Immature natural killer cell (primary cell): ENCODE measurements at regions not wholly inside any gene's neighbourhood (a gene's known extent, or its start where the extent isn't known, plus 50 kb on each side); places are given as distances from the start of the nearest gene placed in this dataset.

Source experiments
- DNase-seq, 3 donors: peaks; one replicate each; pipeline ENCODE4 v3.0.0; 2022; ENCODE audit warnings: mixed read lengths in 1 of 3
- H3K27ac Mint-ChIP-seq, 6 donors: one replicate each; pipeline ENCODE4 v1.8.0; 2020; ENCODE audit warnings: mixed read lengths in 6 of 6, mild to moderate bottlenecking in 5 of 6, inconsistent platforms in 4 of 6, moderate library complexity in 3 of 6
- H3K27me3 Mint-ChIP-seq, 3 donors: one replicate each; pipeline ENCODE4 v1.8.0; 2020 to 2021; ENCODE audit warnings: low read depth in 3 of 3, mild to moderate bottlenecking in 3 of 3, mixed read lengths in 3 of 3, moderate library complexity in 3 of 3, inconsistent platforms in 1 of 3
- H3K36me3 Mint-ChIP-seq, 3 donors: one replicate each; pipeline ENCODE4 v1.8.0; 2020; ENCODE audit warnings: mixed read lengths in 3 of 3, inconsistent platforms in 2 of 3, mild to moderate bottlenecking in 2 of 3
- H3K4me1 Mint-ChIP-seq, 2 donors: one replicate each; pipeline ENCODE4 v1.8.0; 2020; ENCODE audit warnings: inconsistent platforms in 2 of 2, mild to moderate bottlenecking in 2 of 2, mixed read lengths in 2 of 2, moderate library complexity in 1 of 2
- H3K4me3 Mint-ChIP-seq, 5 donors: one replicate each; pipeline ENCODE4 v1.8.0; 2020; ENCODE audit warnings: mild to moderate bottlenecking in 5 of 5, mixed read lengths in 5 of 5, inconsistent platforms in 3 of 5, moderate library complexity in 3 of 5
- H3K9me3 Mint-ChIP-seq, 6 donors: one replicate each; pipeline ENCODE4 v1.8.0; 2020; ENCODE audit warnings: mild to moderate bottlenecking in 6 of 6, mixed read lengths in 6 of 6, inconsistent platforms in 4 of 6, moderate library complexity in 3 of 6

GRCh38 chr17:5832886-5833285 lies 237.3 kb upstream of the WSCD1 start:
- Mint-ChIP-seq H3K4me1 (no peaks in the 10 kb centered on the region), H3K36me3 (no peaks in the 10 kb centered on the region), H3K27me3 (peaks cover 7 to 12% (median 10%) of the 10 kb centered on the region in 3 donors), H3K9me3 (no peaks in the 10 kb centered on the region), H3K27ac (no peak overlapping the region), H3K4me3 (no peak overlapping the region)
- no peak for DNase-seq

DNA sequence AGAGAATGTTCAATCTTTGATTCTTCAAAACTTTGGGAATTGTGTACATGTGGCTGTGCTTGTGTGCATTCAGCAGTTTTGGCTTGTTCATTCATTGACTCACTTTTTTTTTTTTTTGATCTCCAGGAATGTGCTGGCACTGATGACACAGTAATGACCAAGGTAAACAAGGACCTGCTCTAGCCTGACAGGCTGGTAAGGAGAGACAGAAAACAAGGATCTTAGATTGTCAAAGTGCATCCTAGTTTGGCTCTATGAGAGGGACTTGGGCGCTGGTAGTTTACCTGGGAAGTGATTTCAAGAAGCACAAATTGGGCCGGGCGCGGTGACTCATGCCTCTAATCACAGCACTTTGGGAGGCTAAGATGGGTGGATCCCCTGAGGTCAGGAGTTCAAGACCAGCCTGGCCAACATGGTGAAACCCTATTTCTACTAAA lies 233.1 kb upstream of the WSCD1 start:
- H3K27me3 Mint-ChIP-seq = peaks cover 4 to 9% (median 7%) of the 10 kb centered on the region in 3 donors
- no peaks in the 10 kb centered on the region for H3K4me1 Mint-ChIP-seq
- H3K4me3 Mint-ChIP-seq = no peak overlapping the region
- H3K36me3 Mint-ChIP-seq = no peaks in the 10 kb centered on the region
- H3K9me3 Mint-ChIP-seq = no peaks in the 10 kb centered on the region
- no peak overlapping the region for H3K27ac Mint-ChIP-seq
- DNase-seq = no peak

- H3K9me3 Mint-ChIP-seq = no peaks in the 10 kb centered on the region
- DNase-seq = no peak
- H3K27me3 Mint-ChIP-seq = peaks cover 4 to 13% (median 12%) of the 10 kb centered on the region in 3 donors
- no peaks in the 10 kb centered on the region for H3K4me1 Mint-ChIP-seq
- no peak overlapping the region for H3K27ac Mint-ChIP-seq
- no peak overlapping the region for H3K4me3 Mint-ChIP-seq
- H3K36me3 Mint-ChIP-seq = no peaks in the 10 kb centered on the region
Measured at GRCh38 chr17:5838661-5839300, 231.4 kb upstream of the WSCD1 start.

DNA sequence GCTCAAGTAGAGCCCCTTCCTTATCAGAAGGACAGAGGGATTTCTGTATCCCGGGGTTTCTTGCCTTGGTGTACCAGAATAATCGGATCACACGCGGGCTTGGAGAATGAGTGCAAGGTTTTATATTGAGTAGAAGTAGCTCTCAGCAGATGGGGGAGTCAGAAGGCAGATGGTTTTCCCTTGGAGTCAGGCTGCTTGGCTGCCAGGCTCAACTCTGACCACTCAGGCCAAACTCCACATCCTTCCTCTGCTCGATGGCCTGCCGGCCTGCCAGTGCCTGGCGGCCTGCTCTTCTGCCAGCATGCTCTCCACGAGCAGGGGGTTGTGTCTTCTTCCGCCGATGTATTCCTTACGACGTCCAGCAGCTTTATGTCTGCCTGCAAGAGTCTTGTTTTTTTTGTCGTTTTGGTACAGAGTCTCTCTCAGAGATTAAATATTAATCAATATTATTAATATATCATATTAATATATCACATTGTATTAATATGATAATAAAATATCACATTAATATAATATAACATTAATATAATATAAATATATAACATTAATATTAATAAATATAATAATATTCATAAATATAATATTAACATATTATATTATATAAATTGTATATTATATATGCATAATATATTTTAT lies 229.2 kb upstream of the WSCD1 start:
- H3K4me1 Mint-ChIP-seq = no peaks in the 10 kb centered on the region
- H3K4me3 Mint-ChIP-seq = no peak overlapping the region
- no peaks in the 10 kb centered on the region for H3K36me3 Mint-ChIP-seq
- H3K27ac Mint-ChIP-seq = no peak overlapping the region
- no peak for DNase-seq
- no peaks in the 10 kb centered on the region for H3K9me3 Mint-ChIP-seq
- peaks cover 7 to 13% (median 10%) of the 10 kb centered on the region in 3 donors for H3K27me3 Mint-ChIP-seq

GRCh38 chr17:5841862-5842261 lies 228.3 kb upstream of the WSCD1 start:
- Mint-ChIP-seq H3K4me3 (no peak overlapping the region), H3K27me3 (peaks cover 7 to 11% (median 10%) of the 10 kb centered on the region in 3 donors), H3K4me1 (no peaks in the 10 kb centered on the region), H3K27ac (no peak overlapping the region), H3K36me3 (no peaks in the 10 kb centered on the region), H3K9me3 (no peaks in the 10 kb centered on the region)
- DNase-seq = no peak

DNA sequence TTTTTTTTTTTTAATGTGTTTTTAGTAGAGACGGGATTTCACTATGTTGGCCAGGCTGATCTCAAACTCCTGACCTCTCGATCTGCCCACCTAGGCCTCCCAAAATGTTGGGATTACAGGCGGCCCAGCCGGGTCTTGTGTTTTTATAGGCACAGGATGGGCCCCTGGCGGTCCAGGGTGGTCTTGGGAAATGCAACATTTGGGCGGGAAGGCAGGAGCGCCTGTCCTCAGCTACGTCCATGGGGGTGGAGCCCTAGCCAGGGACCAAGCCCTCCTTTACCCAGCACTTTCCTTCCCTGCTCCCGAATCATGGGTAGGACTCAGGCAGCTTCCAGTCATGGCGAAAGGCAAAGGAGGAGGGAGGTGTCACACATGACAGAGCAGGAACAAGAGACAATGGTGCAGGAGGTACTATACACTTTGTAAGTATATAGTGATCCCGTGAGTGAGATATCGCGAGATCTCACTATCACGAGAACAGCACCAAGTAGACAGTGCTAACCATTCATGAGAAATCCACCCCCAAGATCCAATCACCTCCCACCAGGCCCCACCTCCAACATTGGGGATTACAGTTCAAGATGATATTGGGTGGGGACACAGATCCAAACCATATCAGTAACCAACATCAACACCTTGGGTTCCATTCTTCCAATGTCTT lies 226.7 kb upstream of the WSCD1 start:
- no peak for DNase-seq
- Mint-ChIP-seq H3K4me1 (no peaks in the 10 kb centered on the region), H3K27ac (no peak overlapping the region), H3K4me3 (no peak overlapping the region), H3K27me3 (peaks cover 6 to 10% (median 6%) of the 10 kb centered on the region in 3 donors), H3K9me3 (peaks cover 0 to 1% (median 0%) of the 10 kb centered on the region in 6 donors), H3K36me3 (no peaks in the 10 kb centered on the region)

DNA sequence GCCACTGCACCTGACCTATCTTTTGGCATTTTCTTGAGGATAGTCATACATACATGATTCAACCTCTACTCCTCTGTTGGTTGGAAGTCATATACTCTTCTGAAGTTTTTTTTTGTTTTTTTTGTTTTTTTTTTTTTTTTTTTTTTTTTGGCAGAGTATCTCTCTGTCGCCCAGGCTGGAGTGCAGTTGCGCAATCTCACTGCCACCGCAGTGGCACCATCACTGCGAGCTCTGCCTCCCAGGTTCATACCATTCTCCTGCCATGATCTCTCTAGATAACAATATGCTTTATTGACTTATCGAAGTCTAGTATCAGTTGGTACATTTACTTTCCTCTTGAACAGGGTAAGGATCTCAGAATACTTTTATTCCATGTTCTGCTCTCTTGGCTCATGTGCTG lies 224.2 kb upstream of the WSCD1 start:
- H3K4me3 Mint-ChIP-seq = no peak overlapping the region
- peaks cover 4 to 10% (median 6%) of the 10 kb centered on the region in 3 donors for H3K27me3 Mint-ChIP-seq
- no peaks in the 10 kb centered on the region for H3K4me1 Mint-ChIP-seq
- H3K36me3 Mint-ChIP-seq = no peaks in the 10 kb centered on the region
- H3K9me3 Mint-ChIP-seq = peaks cover 0 to 1% (median 0%) of the 10 kb centered on the region in 6 donors
- DNase-seq = no peak
- no peak overlapping the region for H3K27ac Mint-ChIP-seq

DNA sequence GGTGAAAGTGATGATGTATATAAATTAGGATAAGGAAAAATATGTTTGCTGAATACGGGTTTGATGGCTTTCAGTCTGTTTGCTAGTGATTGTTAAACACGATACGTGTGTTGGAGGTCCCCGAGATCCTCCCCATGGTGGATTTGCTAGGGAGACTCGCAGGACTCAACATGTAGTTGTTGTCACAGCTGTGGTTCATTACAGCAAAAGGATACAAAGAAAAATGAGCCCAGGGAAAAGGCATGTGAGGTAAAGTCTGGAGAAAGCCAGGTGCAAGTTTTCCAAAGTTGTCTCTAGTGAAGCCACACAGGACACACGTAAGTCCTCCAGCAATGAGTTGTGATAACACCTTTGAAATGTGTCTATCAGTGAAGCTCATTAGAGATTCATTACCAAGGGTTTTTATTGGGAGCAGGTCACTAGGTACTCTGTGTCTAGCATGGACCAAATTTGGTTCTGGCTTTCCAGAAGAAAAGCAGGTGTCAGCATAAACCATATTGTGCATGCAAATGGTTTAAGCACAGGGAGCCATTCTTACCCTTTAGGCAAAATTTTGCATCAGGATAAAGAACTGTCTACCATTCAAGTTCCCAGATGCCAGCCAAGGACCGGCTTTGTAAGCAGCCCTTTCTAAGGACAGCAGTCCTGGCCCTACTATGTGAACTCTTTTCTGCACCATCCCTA lies 215.2 kb upstream of the WSCD1 start:
- Mint-ChIP-seq H3K27me3 (peaks cover 0 to 1% (median 0%) of the 10 kb centered on the region in 3 donors), H3K27ac (no peak overlapping the region), H3K36me3 (no peaks in the 10 kb centered on the region), H3K4me3 (no peak overlapping the region), H3K4me1 (no peaks in the 10 kb centered on the region), H3K9me3 (no peaks in the 10 kb centered on the region)
- DNase-seq = no peak

DNA sequence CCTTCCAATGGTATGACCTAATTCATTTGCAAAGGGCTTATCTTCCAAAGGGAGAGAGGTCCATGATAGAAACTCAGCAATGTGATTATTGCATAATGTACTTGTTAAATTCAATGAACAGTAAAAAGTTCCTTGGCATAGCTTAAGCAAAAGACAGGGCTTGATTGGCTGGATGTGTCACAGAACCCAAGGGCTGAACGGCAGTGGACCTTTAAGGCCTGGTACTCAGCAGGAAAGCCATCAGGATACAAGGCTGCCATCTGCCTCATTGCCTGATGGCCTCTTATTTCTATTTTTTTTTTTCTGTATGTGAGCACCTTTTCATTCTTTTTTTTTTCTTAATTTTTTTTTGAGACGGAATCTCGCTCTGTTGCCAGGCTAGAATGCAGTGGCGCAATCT lies 208.9 kb upstream of the WSCD1 start:
- Mint-ChIP-seq H3K4me1 (no peaks in the 10 kb centered on the region), H3K36me3 (no peaks in the 10 kb centered on the region), H3K9me3 (no peaks in the 10 kb centered on the region), H3K27me3 (peaks cover 0 to 2% (median 1%) of the 10 kb centered on the region in 3 donors), H3K4me3 (no peak overlapping the region), H3K27ac (no peak overlapping the region)
- DNase-seq = no peak

DNA sequence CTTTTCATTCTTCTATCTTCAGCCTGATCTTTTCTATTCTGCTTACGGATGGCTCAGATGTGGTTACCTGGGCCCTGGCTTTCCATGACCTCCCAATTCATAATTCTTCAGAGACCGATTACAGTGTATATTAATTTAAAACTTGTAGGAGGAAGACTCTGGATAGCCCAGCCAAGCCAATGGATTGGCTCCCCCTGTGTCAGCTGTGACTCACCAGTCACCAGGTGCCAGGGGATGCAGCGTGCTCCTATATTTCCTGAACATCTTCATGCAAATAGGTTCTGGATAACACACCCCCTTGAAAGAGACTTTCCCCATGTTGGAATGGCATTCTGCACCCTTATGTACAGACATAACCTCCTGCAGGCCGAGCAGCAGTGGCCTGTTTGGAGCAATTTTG lies 208.3 kb upstream of the WSCD1 start:
- no peak overlapping the region for H3K4me3 Mint-ChIP-seq
- DNase-seq = no peak
- H3K27ac Mint-ChIP-seq = no peak overlapping the region
- H3K27me3 Mint-ChIP-seq = peaks cover 0 to 5% (median 1%) of the 10 kb centered on the region in 3 donors
- H3K9me3 Mint-ChIP-seq = no peaks in the 10 kb centered on the region
- H3K36me3 Mint-ChIP-seq = no peaks in the 10 kb centered on the region
- H3K4me1 Mint-ChIP-seq = no peaks in the 10 kb centered on the region

DNA sequence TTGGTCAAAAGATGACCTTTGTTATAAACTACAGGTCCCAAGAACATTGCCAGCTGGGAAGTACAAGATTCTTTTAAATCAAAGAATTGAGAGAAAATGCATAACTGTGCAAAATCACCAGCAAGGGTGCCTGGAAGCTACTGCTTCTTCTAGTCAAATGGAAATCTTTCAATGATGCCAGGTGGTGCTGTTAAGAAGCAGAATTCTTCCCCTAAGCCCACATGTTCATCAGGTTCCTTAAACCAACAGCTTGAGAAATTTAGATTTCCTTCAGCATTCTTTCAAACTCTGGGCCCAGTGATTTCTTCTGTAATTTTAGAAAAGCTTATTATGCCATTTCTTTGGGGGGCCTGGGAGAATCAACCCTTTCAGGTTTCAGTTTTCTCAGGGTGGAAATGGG lies 207.8 kb upstream of the WSCD1 start:
- no peak for DNase-seq
- no peaks in the 10 kb centered on the region for H3K9me3 Mint-ChIP-seq
- no peak overlapping the region for H3K4me3 Mint-ChIP-seq
- H3K36me3 Mint-ChIP-seq = no peaks in the 10 kb centered on the region
- no peaks in the 10 kb centered on the region for H3K4me1 Mint-ChIP-seq
- no peak overlapping the region for H3K27ac Mint-ChIP-seq
- peaks cover 0 to 5% (median 1%) of the 10 kb centered on the region in 3 donors for H3K27me3 Mint-ChIP-seq

GRCh38 chr17:5864741-5865657 lies 205.2 kb upstream of the WSCD1 start:
- DNase-seq = no peak
- Mint-ChIP-seq H3K27me3 (peaks cover 0 to 5% (median 0%) of the 10 kb centered on the region in 3 donors), H3K4me3 (no peak overlapping the region), H3K4me1 (no peaks in the 10 kb centered on the region), H3K27ac (no peak overlapping the region), H3K9me3 (no peaks in the 10 kb centered on the region), H3K36me3 (no peaks in the 10 kb centered on the region)

- no peak for DNase-seq
- peaks cover 0 to 3% (median 0%) of the 10 kb centered on the region in 3 donors for H3K27me3 Mint-ChIP-seq
- no peak overlapping the region for H3K27ac Mint-ChIP-seq
- H3K4me1 Mint-ChIP-seq = no peaks in the 10 kb centered on the region
- no peak overlapping the region for H3K4me3 Mint-ChIP-seq
- no peaks in the 10 kb centered on the region for H3K9me3 Mint-ChIP-seq
- H3K36me3 Mint-ChIP-seq = no peaks in the 10 kb centered on the region
Measured at GRCh38 chr17:5866978-5867377, 203.2 kb upstream of the WSCD1 start.
